Mesothelial cell of epicardium (in vitro differentiated cells): ENCODE measurements at regions not wholly inside any gene's neighbourhood (a gene's known extent, or its start where the extent isn't known, plus 50 kb on each side); places are given as distances from the start of the nearest gene placed in this dataset.

ENCODE experiments used
- DNase-seq, 2 experiments: peaks; one replicate each; pipeline ENCODE4 v3.0.0; 2021; ENCODE audit warnings: low spot score in 2 of 2; ENCODE audit not compliant: unreplicated experiment in 2 of 2
- H3K27ac Mint-ChIP-seq: 2 replicates; pipeline ENCODE4 v1.8.0; 2021; ENCODE audit warnings: mixed read lengths
- H3K27me3 Mint-ChIP-seq: 2 replicates; pipeline ENCODE4 v1.8.0; 2021; ENCODE audit warnings: low read depth, mixed read lengths
- H3K36me3 Mint-ChIP-seq: 2 replicates; pipeline ENCODE4 v1.8.0; 2021; ENCODE audit warnings: mixed read lengths
- H3K4me1 Mint-ChIP-seq: 2 replicates; pipeline ENCODE4 v1.8.0; 2021; ENCODE audit warnings: mixed read lengths
- H3K4me3 Mint-ChIP-seq: 2 replicates; pipeline ENCODE4 v1.8.0; 2021; ENCODE audit warnings: mild to moderate bottlenecking, moderate library complexity, mixed read lengths
- H3K9me3 Mint-ChIP-seq: 2 replicates; pipeline ENCODE4 v1.8.0; 2021; ENCODE audit warnings: mixed read lengths
- TF ChIP-seq, protein P1 (sequence below): fragments of 200-600 bp; sonication (generic); IDR thresholded peaks from one replicate; pipeline ENCODE4 v1.5.0; 2021; ENCODE audit warnings: antibody characterized with exemption; ENCODE audit not compliant: unreplicated experiment

DNA sequence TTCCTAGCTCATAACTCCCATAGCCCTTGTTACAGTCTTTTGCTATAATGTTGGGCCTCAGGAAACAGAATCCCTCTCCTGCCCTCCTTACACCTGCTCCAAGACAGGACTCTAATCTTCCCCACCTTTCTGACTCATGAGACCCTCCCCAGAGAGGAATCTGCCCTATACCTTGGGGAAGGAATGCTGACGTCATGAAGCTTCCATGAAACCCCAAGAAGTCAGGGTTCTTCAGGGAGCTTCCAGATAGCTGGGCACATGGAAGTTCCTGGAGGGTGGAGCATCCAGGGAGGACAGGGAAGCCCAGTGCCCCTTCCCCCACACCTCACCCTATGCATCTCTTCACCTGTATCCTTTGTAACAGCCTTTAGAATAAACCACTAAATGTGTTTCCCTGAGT is 285.7 kb downstream of the SOX9 start:
- DNase-seq, result no peak
- H3K9me3 Mint-ChIP-seq, result no peaks in the 10 kb centered on the region
- peaks cover 30% of the 10 kb centered on the region for H3K4me1 Mint-ChIP-seq
- TF ChIP-seq, protein P1, sequence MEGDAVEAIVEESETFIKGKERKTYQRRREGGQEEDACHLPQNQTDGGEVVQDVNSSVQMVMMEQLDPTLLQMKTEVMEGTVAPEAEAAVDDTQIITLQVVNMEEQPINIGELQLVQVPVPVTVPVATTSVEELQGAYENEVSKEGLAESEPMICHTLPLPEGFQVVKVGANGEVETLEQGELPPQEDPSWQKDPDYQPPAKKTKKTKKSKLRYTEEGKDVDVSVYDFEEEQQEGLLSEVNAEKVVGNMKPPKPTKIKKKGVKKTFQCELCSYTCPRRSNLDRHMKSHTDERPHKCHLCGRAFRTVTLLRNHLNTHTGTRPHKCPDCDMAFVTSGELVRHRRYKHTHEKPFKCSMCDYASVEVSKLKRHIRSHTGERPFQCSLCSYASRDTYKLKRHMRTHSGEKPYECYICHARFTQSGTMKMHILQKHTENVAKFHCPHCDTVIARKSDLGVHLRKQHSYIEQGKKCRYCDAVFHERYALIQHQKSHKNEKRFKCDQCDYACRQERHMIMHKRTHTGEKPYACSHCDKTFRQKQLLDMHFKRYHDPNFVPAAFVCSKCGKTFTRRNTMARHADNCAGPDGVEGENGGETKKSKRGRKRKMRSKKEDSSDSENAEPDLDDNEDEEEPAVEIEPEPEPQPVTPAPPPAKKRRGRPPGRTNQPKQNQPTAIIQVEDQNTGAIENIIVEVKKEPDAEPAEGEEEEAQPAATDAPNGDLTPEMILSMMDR, result no peak
- peaks cover 9% of the 10 kb centered on the region for H3K36me3 Mint-ChIP-seq
- no peaks in the 10 kb centered on the region for H3K27me3 Mint-ChIP-seq
- no peak overlapping the region for H3K27ac Mint-ChIP-seq
- H3K4me3 Mint-ChIP-seq, result no peak overlapping the region

- peak in 1 of 2 experiments; percentile 60 for DNase-seq
- peaks cover 34% of the 10 kb centered on the region for H3K4me1 Mint-ChIP-seq
- no peaks in the 10 kb centered on the region for H3K27me3 Mint-ChIP-seq
- H3K36me3 Mint-ChIP-seq, result peaks cover 6% of the 10 kb centered on the region
- TF ChIP-seq, protein P1, result no peak
- no peaks in the 10 kb centered on the region for H3K9me3 Mint-ChIP-seq
- H3K27ac Mint-ChIP-seq, result peak overlapping the region; percentile 63
- no peak overlapping the region for H3K4me3 Mint-ChIP-seq
Observed at GRCh38 chr17:72407336-72407909, 286.6 kb downstream of the SOX9 start.

DNA sequence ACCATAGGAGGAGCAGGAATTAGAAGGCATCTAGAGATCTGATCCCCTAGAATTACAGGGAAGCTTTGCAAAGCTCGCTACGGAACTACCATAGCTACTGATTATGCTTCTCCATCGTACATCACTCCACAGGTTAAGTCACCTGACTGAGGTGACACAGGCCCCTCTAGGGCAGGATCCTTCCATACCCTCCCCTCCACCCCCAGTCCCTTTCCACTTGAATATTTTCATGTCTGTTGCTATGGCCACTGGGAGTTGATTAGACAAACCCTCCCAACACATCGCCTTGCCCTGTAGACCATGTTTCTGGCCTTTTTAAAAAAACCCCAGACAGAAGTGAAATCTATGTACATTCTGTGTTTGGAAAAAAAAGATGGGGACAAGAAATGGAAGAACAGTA is 287.1 kb downstream of the SOX9 start:
- H3K4me1 Mint-ChIP-seq, result peaks cover 39% of the 10 kb centered on the region

DNA sequence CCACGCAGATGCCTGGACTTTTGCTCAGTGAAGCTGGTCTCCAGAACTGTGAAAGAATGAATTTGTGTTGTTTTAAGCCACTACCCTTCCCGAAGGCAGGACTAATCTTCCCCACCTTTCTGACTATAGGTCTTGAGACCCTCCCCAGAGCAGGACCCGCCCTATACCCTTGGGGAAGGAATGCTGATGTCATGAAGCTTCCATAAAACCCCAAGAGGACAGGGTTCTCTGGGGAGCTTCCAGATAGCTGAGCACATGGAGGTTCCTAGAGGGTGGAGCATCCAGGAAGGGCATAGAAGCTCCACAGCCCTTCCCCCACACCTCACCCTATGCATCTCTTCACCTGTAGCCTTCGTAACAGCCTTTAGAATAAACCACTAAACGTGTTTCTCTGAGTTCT is 287.8 kb downstream of the SOX9 start:
- H3K9me3 Mint-ChIP-seq, result no peaks in the 10 kb centered on the region
- no peak overlapping the region for H3K4me3 Mint-ChIP-seq
- peaks cover 40% of the 10 kb centered on the region for H3K4me1 Mint-ChIP-seq
- H3K27ac Mint-ChIP-seq, result no peak overlapping the region
- peaks cover 4% of the 10 kb centered on the region for H3K36me3 Mint-ChIP-seq
- DNase-seq, result no peak
- TF ChIP-seq, protein P1, result no peak
- H3K27me3 Mint-ChIP-seq, result no peaks in the 10 kb centered on the region

More for the DNA sequence above, 287.1 kb downstream of the SOX9 start:
- peak overlapping the region; percentile 63 for H3K27ac Mint-ChIP-seq
- TF ChIP-seq, protein P1, result no peak
- peaks cover 6% of the 10 kb centered on the region for H3K36me3 Mint-ChIP-seq
- no peaks in the 10 kb centered on the region for H3K9me3 Mint-ChIP-seq
- no peak overlapping the region for H3K4me3 Mint-ChIP-seq
- no peak for DNase-seq
- H3K27me3 Mint-ChIP-seq, result no peaks in the 10 kb centered on the region

GRCh38 chr17:72409405-72410002 is 288.7 kb downstream of the SOX9 start:
- Mint-ChIP-seq H3K27me3 (no peaks in the 10 kb centered on the region), H3K4me3 (no peak overlapping the region), H3K27ac (no peak overlapping the region), H3K9me3 (no peaks in the 10 kb centered on the region), H3K36me3 (peaks cover 8% of the 10 kb centered on the region), H3K4me1 (peaks cover 40% of the 10 kb centered on the region)
- DNase-seq, result no peak
- TF ChIP-seq, protein P1, result no peak
